Superior temporal gyrus (tissue), 1 donor: ENCODE measurements at regions not wholly inside any gene's neighbourhood (a gene's known extent, or its start where the extent isn't known, plus 50 kb on each side); places are given as distances from the start of the nearest gene placed in this dataset.

Experiments
- DNase-seq: peaks from one replicate; pipeline ENCODE4 v3.0.0-alpha.2; 2016; ENCODE audit errors: extremely low spot score

- no peak for DNase-seq
Observed at GRCh38 chr22:49607821-49608220, 219.9 kb downstream of the BRD1 start.

GRCh38 chr22:49606562-49607290 lies 220.9 kb downstream of the BRD1 start:
- no peak for DNase-seq

GRCh38 chr22:49604732-49605302 lies 222.9 kb downstream of the BRD1 start:
- no peak for DNase-seq

GRCh38 chr22:49603016-49603415 lies 224.7 kb downstream of the BRD1 start:
- DNase-seq, result no peak

- no peak for DNase-seq
Observed at GRCh38 chr22:49602481-49602880, 225.2 kb downstream of the BRD1 start.

GRCh38 chr22:49601614-49602321 lies 225.9 kb downstream of the BRD1 start:
- DNase-seq, result no peak

GRCh38 chr22:49600891-49601431 lies 226.7 kb downstream of the BRD1 start:
- DNase-seq, result no peak

- no peak for DNase-seq
Observed at GRCh38 chr22:49600468-49600867, 227.2 kb downstream of the BRD1 start.

GRCh38 chr22:49599691-49600455 lies 227.8 kb downstream of the BRD1 start:
- no peak for DNase-seq

- no peak for DNase-seq
Observed at GRCh38 chr22:49599039-49599438, 228.6 kb downstream of the BRD1 start.

GRCh38 chr22:49598338-49598737 lies 229.3 kb downstream of the BRD1 start:
- no peak for DNase-seq

GRCh38 chr22:49597428-49598039 lies 230.1 kb downstream of the BRD1 start:
- DNase-seq, result no peak

GRCh38 chr22:49595465-49596078 lies 232.1 kb downstream of the BRD1 start:
- DNase-seq, result no peak

- DNase-seq, result no peak
Observed at GRCh38 chr22:49594078-49594477, 233.6 kb downstream of the BRD1 start.

GRCh38 chr22:49593509-49593908 lies 234.2 kb downstream of the BRD1 start:
- DNase-seq, result no peak

GRCh38 chr22:49592780-49593501 lies 234.7 kb downstream of the BRD1 start:
- DNase-seq, result no peak

- DNase-seq, result no peak
Observed at GRCh38 chr22:49590851-49591445, 236.7 kb downstream of the BRD1 start.

- no peak for DNase-seq
Observed at GRCh38 chr22:49590381-49590780, 237.3 kb downstream of the BRD1 start.

- DNase-seq, result no peak
Observed at GRCh38 chr22:49589811-49590210, 237.9 kb downstream of the BRD1 start.

- no peak for DNase-seq
Observed at GRCh38 chr22:49589301-49589700, 238.4 kb downstream of the BRD1 start.
